HEK293T (cell line): ENCODE measurements at regions not wholly inside any gene's neighbourhood (a gene's known extent, or its start where the extent isn't known, plus 50 kb on each side); places are given as distances from the start of the nearest gene placed in this dataset.

Source experiments
- ARNT ChIP-seq: fragments of 450-650 bp; IDR thresholded peaks from 2 replicates; pipeline ENCODE4 v1.6.1; 2017; ENCODE audit warnings: mild to moderate bottlenecking
- BHLHE40 ChIP-seq: fragments of 450-650 bp; IDR thresholded peaks from 2 replicates; pipeline ENCODE4 v1.6.1; 2016; ENCODE audit warnings: mild to moderate bottlenecking, moderate library complexity, borderline replicate concordance
- CTBP1 ChIP-seq: fragments of 450-650 bp; IDR thresholded peaks from 2 replicates; pipeline ENCODE4 v1.6.1; 2016; ENCODE audit warnings: borderline replicate concordance
- ELF4 ChIP-seq: fragments of 450-650 bp; IDR thresholded peaks from 2 replicates; pipeline ENCODE4 v1.6.1; 2017; ENCODE audit warnings: antibody characterized with exemption
- FOXM1 ChIP-seq: fragments of 450-650 bp; IDR thresholded peaks from 2 replicates; pipeline ENCODE4 v1.6.1; 2017; ENCODE audit warnings: mild to moderate bottlenecking, borderline replicate concordance
- HDGF ChIP-seq: fragments of 450-650 bp; IDR thresholded peaks from 2 replicates; pipeline ENCODE4 v1.6.1; 2017; ENCODE audit warnings: antibody characterized with exemption, borderline replicate concordance
- L3MBTL2 ChIP-seq: fragments of 450-650 bp; conservative IDR thresholded peaks from 2 replicates; pipeline ENCODE4 v1.6.1; 2016; ENCODE audit warnings: mild to moderate bottlenecking
- NFRKB ChIP-seq: fragments of 450-650 bp; IDR thresholded peaks from 2 replicates; pipeline ENCODE4 v1.6.1; 2016; ENCODE audit warnings: mild to moderate bottlenecking, moderate library complexity
- PKNOX1 ChIP-seq: fragments of 450-650 bp; IDR thresholded peaks from 2 replicates; pipeline ENCODE4 v1.6.1; 2016
- SP1 ChIP-seq: fragments of 450-650 bp; IDR thresholded peaks from 2 replicates; pipeline ENCODE4 v1.6.1; 2017
- SUZ12 ChIP-seq: fragments of 450-650 bp; IDR thresholded peaks from 2 replicates; pipeline ENCODE4 v1.6.1; 2016; ENCODE audit warnings: mild to moderate bottlenecking
- TARDBP ChIP-seq: fragments of 450-650 bp; IDR thresholded peaks from 2 replicates; pipeline ENCODE4 v1.6.1; 2016

- TF ChIP-seq HDGF: no peak
- no peak for TF ChIP-seq L3MBTL2
- TF ChIP-seq SUZ12: no peak
- no peak for TF ChIP-seq ARNT
- no peak for TF ChIP-seq ELF4
- TF ChIP-seq FOXM1: no peak
- no peak for TF ChIP-seq BHLHE40
- no peak for TF ChIP-seq SP1
- no peak for TF ChIP-seq NFRKB
- no peak for TF ChIP-seq PKNOX1
- no peak for TF ChIP-seq TARDBP
- TF ChIP-seq CTBP1: no peak
These were observed 85.4 kb upstream of the SIM2 start for GRCh38 chr21:36613554-36613953.
